ENCODE measurements at regions not wholly inside any gene's neighbourhood (a gene's known extent, or its start where the extent isn't known, plus 50 kb on each side); places are given as distances from the start of the nearest gene placed in this dataset.

DNA sequence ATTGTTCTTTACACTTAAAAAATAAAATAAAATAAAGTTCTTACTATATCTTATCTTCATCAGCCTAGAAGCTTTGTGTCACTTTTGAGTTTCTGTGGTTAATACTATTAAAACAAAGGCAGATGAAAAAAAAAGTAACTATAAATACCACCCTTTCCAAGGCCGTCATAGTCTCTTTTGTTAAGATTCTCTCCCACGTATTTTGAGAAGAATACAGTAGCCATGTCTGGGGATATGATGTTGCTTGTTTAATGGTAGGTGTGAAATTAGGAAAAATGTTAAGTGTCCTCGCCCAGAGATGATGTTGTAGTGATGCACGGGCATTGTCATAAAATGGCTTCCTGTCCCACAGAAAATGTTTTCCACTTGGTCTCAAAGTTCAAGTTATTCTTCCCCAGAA, 223.9 kb downstream of the NEBL start (continued):
- TF ChIP-seq CHD2 (IDR thresholded peaks at IDR 0.05; ENCODE audit: low read length) = no peak
- TF ChIP-seq SIN3A (conservative IDR thresholded peaks at IDR 0.05 in 1 of 2, IDR thresholded peaks at IDR 0.05 in 1 of 2; ENCODE audit: low read depth in 1 of 2, low read length in 2 of 2) = no peak
- no peak for TF ChIP-seq SAP30 (IDR thresholded peaks at IDR 0.05; ENCODE audit: insufficient read depth, insufficient replicate concordance, low read length)
- no peak for TF ChIP-seq JUND (IDR thresholded peaks at IDR 0.05; ENCODE audit: low read length)
- TF ChIP-seq, protein P1, sequence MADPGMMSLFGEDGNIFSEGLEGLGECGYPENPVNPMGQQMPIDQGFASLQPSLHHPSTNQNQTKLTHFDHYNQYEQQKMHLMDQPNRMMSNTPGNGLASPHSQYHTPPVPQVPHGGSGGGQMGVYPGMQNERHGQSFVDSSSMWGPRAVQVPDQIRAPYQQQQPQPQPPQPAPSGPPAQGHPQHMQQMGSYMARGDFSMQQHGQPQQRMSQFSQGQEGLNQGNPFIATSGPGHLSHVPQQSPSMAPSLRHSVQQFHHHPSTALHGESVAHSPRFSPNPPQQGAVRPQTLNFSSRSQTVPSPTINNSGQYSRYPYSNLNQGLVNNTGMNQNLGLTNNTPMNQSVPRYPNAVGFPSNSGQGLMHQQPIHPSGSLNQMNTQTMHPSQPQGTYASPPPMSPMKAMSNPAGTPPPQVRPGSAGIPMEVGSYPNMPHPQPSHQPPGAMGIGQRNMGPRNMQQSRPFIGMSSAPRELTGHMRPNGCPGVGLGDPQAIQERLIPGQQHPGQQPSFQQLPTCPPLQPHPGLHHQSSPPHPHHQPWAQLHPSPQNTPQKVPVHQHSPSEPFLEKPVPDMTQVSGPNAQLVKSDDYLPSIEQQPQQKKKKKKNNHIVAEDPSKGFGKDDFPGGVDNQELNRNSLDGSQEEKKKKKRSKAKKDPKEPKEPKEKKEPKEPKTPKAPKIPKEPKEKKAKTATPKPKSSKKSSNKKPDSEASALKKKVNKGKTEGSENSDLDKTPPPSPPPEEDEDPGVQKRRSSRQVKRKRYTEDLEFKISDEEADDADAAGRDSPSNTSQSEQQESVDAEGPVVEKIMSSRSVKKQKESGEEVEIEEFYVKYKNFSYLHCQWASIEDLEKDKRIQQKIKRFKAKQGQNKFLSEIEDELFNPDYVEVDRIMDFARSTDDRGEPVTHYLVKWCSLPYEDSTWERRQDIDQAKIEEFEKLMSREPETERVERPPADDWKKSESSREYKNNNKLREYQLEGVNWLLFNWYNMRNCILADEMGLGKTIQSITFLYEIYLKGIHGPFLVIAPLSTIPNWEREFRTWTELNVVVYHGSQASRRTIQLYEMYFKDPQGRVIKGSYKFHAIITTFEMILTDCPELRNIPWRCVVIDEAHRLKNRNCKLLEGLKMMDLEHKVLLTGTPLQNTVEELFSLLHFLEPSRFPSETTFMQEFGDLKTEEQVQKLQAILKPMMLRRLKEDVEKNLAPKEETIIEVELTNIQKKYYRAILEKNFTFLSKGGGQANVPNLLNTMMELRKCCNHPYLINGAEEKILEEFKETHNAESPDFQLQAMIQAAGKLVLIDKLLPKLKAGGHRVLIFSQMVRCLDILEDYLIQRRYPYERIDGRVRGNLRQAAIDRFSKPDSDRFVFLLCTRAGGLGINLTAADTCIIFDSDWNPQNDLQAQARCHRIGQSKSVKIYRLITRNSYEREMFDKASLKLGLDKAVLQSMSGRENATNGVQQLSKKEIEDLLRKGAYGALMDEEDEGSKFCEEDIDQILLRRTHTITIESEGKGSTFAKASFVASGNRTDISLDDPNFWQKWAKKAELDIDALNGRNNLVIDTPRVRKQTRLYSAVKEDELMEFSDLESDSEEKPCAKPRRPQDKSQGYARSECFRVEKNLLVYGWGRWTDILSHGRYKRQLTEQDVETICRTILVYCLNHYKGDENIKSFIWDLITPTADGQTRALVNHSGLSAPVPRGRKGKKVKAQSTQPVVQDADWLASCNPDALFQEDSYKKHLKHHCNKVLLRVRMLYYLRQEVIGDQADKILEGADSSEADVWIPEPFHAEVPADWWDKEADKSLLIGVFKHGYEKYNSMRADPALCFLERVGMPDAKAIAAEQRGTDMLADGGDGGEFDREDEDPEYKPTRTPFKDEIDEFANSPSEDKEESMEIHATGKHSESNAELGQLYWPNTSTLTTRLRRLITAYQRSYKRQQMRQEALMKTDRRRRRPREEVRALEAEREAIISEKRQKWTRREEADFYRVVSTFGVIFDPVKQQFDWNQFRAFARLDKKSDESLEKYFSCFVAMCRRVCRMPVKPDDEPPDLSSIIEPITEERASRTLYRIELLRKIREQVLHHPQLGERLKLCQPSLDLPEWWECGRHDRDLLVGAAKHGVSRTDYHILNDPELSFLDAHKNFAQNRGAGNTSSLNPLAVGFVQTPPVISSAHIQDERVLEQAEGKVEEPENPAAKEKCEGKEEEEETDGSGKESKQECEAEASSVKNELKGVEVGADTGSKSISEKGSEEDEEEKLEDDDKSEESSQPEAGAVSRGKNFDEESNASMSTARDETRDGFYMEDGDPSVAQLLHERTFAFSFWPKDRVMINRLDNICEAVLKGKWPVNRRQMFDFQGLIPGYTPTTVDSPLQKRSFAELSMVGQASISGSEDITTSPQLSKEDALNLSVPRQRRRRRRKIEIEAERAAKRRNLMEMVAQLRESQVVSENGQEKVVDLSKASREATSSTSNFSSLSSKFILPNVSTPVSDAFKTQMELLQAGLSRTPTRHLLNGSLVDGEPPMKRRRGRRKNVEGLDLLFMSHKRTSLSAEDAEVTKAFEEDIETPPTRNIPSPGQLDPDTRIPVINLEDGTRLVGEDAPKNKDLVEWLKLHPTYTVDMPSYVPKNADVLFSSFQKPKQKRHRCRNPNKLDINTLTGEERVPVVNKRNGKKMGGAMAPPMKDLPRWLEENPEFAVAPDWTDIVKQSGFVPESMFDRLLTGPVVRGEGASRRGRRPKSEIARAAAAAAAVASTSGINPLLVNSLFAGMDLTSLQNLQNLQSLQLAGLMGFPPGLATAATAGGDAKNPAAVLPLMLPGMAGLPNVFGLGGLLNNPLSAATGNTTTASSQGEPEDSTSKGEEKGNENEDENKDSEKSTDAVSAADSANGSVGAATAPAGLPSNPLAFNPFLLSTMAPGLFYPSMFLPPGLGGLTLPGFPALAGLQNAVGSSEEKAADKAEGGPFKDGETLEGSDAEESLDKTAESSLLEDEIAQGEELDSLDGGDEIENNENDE (IDR thresholded peaks at IDR 0.05; ENCODE audit: insufficient replicate concordance, low read length) = no peak
- no peak for TF ChIP-seq CBX8 (IDR thresholded peaks at IDR 0.05; ENCODE audit: borderline replicate concordance, low read depth, low read length)

All from H1 (cell line).